GM18909 (cell line): ENCODE measurements at regions not wholly inside any gene's neighbourhood (a gene's known extent, or its start where the extent isn't known, plus 50 kb on each side); places are given as distances from the start of the nearest gene placed in this dataset.
"Not testable (repeated sequence)": the region's sequence is repeated elsewhere in the genome, so short reads cannot be mapped to it uniquely, and the experiment has no call there.

Experiments used
- ATAC-seq: cut with Tn5 transposase; IDR thresholded peaks from one replicate; pipeline ENCODE4 v1.9.1; 2021; ENCODE audit warnings: mild to moderate bottlenecking; ENCODE audit not compliant: unreplicated experiment, poor library complexity

- ATAC-seq = no peak
Measured at GRCh38 chr1:95850165-95850649, 616.2 kb downstream of the RWDD3 start.

GRCh38 chr1:95850763-95851162, 616.8 kb downstream of the RWDD3 start:
- no peak for ATAC-seq

GRCh38 chr1:95852483-95853070, 618.6 kb downstream of the RWDD3 start:
- no peak for ATAC-seq

- no peak for ATAC-seq
Measured at GRCh38 chr1:95854457-95854856, 620.4 kb downstream of the RWDD3 start.

- ATAC-seq = no peak
Measured at GRCh38 chr1:95863086-95863485, 629.1 kb downstream of the RWDD3 start.

- ATAC-seq = no peak
Measured at GRCh38 chr1:95865769-95866168, 631.8 kb downstream of the RWDD3 start.

GRCh38 chr1:95876276-95876675, 642.3 kb downstream of the RWDD3 start:
- no peak for ATAC-seq

- no peak for ATAC-seq
Measured at GRCh38 chr1:95879498-95880050, 645.6 kb downstream of the RWDD3 start.

- ATAC-seq = no peak
Measured at GRCh38 chr1:95888941-95889390, 655.0 kb downstream of the RWDD3 start.

GRCh38 chr1:95889400-95889799, 655.4 kb downstream of the RWDD3 start:
- no peak for ATAC-seq

- ATAC-seq = no peak
Measured at GRCh38 chr1:95893921-95894320, 659.9 kb downstream of the RWDD3 start.

- ATAC-seq = no peak
Measured at GRCh38 chr1:95903060-95903459, 669.0 kb downstream of the RWDD3 start.

- no peak for ATAC-seq
Measured at GRCh38 chr1:95905818-95906395, 671.9 kb downstream of the RWDD3 start.

- ATAC-seq = not testable (repeated sequence)
Measured at GRCh38 chr1:95911739-95912138, 677.7 kb downstream of the RWDD3 start.

- ATAC-seq = no peak
Measured at GRCh38 chr1:95916616-95917015, 682.6 kb downstream of the RWDD3 start.

- no peak for ATAC-seq
Measured at GRCh38 chr1:95924684-95925083, 690.7 kb downstream of the RWDD3 start.

- no peak for ATAC-seq
Measured at GRCh38 chr1:95926331-95926730, 692.3 kb downstream of the RWDD3 start.

- ATAC-seq = no peak
Measured at GRCh38 chr1:95927061-95927460, 693.1 kb downstream of the RWDD3 start.

GRCh38 chr1:95935719-95936118, 701.7 kb downstream of the RWDD3 start:
- no peak for ATAC-seq

- no peak for ATAC-seq
Measured at GRCh38 chr1:95941121-95941798, 707.2 kb downstream of the RWDD3 start.

- ATAC-seq = no peak
Measured at GRCh38 chr1:95948023-95948422, 714.0 kb downstream of the RWDD3 start.
